ENCODE measurements at regions not wholly inside any gene's neighbourhood (a gene's known extent, or its start where the extent isn't known, plus 50 kb on each side); places are given as distances from the start of the nearest gene placed in this dataset.

DNA sequence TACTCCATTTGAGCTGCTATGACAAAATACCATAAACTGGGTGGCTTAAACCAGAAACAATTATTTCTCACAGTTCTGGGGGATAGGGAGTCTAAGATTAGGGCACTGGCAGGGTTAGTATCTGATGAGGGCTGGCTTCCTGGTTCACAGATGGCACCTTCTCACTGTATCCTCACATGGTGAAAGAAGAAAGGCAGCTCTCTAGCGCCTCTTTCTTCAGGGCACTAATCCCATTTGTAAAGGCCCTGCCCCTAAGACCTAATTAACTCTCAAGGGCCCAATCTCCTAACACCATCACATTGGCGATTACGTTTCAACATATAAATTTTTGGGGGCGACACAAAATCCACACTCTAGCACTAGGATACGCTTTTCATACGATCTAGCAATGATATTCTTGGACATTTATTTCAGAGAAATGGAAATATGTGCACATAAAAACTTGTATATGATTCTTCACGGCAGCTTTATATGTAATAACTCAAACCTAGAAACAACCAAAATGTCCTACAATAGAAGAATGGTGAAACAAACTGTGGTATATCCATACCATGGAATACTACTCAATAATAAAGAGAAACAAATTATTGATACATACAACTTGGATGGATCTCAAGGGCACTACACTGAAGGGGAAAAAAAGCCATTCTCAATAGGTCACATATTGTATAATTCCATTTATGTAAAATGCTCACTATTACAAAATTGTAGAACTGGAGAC, 111.0 kb downstream of the BCL2L11 start:
- TF ChIP-seq, protein P1, sequence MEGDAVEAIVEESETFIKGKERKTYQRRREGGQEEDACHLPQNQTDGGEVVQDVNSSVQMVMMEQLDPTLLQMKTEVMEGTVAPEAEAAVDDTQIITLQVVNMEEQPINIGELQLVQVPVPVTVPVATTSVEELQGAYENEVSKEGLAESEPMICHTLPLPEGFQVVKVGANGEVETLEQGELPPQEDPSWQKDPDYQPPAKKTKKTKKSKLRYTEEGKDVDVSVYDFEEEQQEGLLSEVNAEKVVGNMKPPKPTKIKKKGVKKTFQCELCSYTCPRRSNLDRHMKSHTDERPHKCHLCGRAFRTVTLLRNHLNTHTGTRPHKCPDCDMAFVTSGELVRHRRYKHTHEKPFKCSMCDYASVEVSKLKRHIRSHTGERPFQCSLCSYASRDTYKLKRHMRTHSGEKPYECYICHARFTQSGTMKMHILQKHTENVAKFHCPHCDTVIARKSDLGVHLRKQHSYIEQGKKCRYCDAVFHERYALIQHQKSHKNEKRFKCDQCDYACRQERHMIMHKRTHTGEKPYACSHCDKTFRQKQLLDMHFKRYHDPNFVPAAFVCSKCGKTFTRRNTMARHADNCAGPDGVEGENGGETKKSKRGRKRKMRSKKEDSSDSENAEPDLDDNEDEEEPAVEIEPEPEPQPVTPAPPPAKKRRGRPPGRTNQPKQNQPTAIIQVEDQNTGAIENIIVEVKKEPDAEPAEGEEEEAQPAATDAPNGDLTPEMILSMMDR (IDR thresholded peaks at IDR 0.05) = no peak
- TF ChIP-seq POLR2AphosphoS5 (IDR thresholded peaks at IDR 0.05) = no peak
- TF ChIP-seq POLR2A (IDR thresholded peaks at IDR 0.05) = no peak

Data from sigmoid colon (tissue), 4 donors.